Loucy (cell line): ENCODE measurements at regions not wholly inside any gene's neighbourhood (a gene's known extent, or its start where the extent isn't known, plus 50 kb on each side); places are given as distances from the start of the nearest gene placed in this dataset.

Experiments
- H2AFZ ChIP-seq: fragments of 200-600 bp; sonication (generic); 2 replicates; pipeline ENCODE4 v1.6.0; 2016; ENCODE audit warnings: antibody characterized with exemption, mild to moderate bottlenecking, low read length, moderate library complexity
- H3F3A ChIP-seq: fragments of 200-600 bp; 2 replicates; pipeline ENCODE4 v1.6.0; 2016; ENCODE audit warnings: antibody characterized with exemption, low read depth, mild to moderate bottlenecking
- H3K27me3 ChIP-seq: fragments of 200-600 bp; sonication (generic); 2 replicates; pipeline ENCODE4 v1.6.1; 2014; ENCODE audit warnings: low read length, mild to moderate bottlenecking; ENCODE audit not compliant: insufficient read depth, poor library complexity, severe bottlenecking
- H3K36me3 ChIP-seq: fragments of 200-600 bp; sonication (generic); 2 replicates; pipeline ENCODE4 v1.6.1; 2016; ENCODE audit warnings: low read length; ENCODE audit not compliant: insufficient read depth
- H3K4me1 ChIP-seq: fragments of 200-600 bp; sonication (generic); 2 replicates; pipeline ENCODE4 v1.5.1; 2014; ENCODE audit warnings: low read length, mild to moderate bottlenecking; ENCODE audit not compliant: insufficient read depth, poor library complexity, severe bottlenecking
- H3K4me2 ChIP-seq: fragments of 200-600 bp; sonication (generic); 2 replicates; pipeline ENCODE4 v1.6.0; 2014; ENCODE audit warnings: antibody characterized with exemption, low read length, low read depth, mild to moderate bottlenecking; ENCODE audit not compliant: poor library complexity, severe bottlenecking
- H3K4me3 ChIP-seq: fragments of 200-600 bp; sonication (generic); 2 replicates; pipeline ENCODE4 v1.5.1; 2014; ENCODE audit warnings: low read length, mild to moderate bottlenecking, mixed read lengths; ENCODE audit not compliant: poor library complexity, severe bottlenecking
- H3K79me2 ChIP-seq: fragments of 200-600 bp; sonication (generic); 2 replicates; pipeline ENCODE4 v1.6.1; 2014; ENCODE audit warnings: low read length; ENCODE audit not compliant: insufficient read depth
- H3K9ac ChIP-seq: fragments of 200-600 bp; sonication (generic); 2 replicates; pipeline ENCODE4 v1.6.0; 2014; ENCODE audit warnings: mild to moderate bottlenecking, low read depth, low read length, moderate library complexity; ENCODE audit not compliant: poor library complexity, severe bottlenecking
- H3K9me2 ChIP-seq: fragments of 200-600 bp; sonication (generic); replicated peaks from 2 replicates; pipeline ENCODE4 v1.6.1; 2016; ENCODE audit warnings: low read depth, low read length, mixed read lengths
- H3K9me3 ChIP-seq: fragments of 200-600 bp; sonication (generic); 2 replicates; pipeline ENCODE4 v1.6.1; 2014; ENCODE audit warnings: mild to moderate bottlenecking, antibody characterized with exemption, low read length, low read depth; ENCODE audit not compliant: insufficient read depth
- H4K20me1 ChIP-seq: fragments of 200-600 bp; sonication (generic); 2 replicates; pipeline ENCODE4 v1.6.0; 2014; ENCODE audit warnings: antibody characterized with exemption, low read length, mild to moderate bottlenecking; ENCODE audit not compliant: insufficient read depth, poor library complexity, severe bottlenecking
- EZH2phosphoT487 ChIP-seq: fragments of 200-600 bp; IDR thresholded peaks from 2 replicates; pipeline ENCODE4 v1.6.1; 2018; ENCODE audit warnings: antibody characterized with exemption, mild to moderate bottlenecking, moderate library complexity, borderline replicate concordance
- TF ChIP-seq, protein P1 (sequence below): fragments of 200-600 bp; sonication (generic); conservative IDR thresholded peaks from 2 replicates; pipeline ENCODE4 v1.5.1; 2014; ENCODE audit warnings: mild to moderate bottlenecking, antibody characterized with exemption, low read length

DNA sequence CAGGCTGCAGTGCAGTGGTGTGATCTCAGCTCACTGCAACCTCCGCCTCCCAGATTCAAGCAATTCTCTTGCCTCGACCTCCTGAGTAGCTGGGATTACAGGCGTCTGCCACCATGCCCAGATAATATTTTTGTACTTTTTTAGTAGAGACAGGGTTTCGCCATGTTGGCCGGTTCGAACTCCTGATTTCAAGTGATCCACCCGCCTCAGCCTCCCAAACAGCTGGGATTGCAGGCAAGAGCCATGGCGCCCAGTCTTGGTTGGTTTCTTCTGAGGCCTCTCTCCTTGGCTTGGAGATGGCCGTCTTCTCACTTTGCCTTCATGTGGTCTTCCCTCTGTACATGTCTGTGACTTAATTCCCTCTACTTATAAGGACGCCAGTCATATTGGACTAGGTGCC lies 254.6 kb downstream of the BUD13 start:
- no peaks in the 10 kb centered on the region for H3F3A ChIP-seq
- no peaks in the 10 kb centered on the region for H3K27me3 ChIP-seq
- H3K36me3 ChIP-seq = no peaks in the 10 kb centered on the region
- H3K4me1 ChIP-seq = no peaks in the 10 kb centered on the region
- H3K4me2 ChIP-seq = no peak overlapping the region
- no peak overlapping the region for H3K9ac ChIP-seq
- TF ChIP-seq EZH2phosphoT487 = no peak
- TF ChIP-seq, protein P1, sequence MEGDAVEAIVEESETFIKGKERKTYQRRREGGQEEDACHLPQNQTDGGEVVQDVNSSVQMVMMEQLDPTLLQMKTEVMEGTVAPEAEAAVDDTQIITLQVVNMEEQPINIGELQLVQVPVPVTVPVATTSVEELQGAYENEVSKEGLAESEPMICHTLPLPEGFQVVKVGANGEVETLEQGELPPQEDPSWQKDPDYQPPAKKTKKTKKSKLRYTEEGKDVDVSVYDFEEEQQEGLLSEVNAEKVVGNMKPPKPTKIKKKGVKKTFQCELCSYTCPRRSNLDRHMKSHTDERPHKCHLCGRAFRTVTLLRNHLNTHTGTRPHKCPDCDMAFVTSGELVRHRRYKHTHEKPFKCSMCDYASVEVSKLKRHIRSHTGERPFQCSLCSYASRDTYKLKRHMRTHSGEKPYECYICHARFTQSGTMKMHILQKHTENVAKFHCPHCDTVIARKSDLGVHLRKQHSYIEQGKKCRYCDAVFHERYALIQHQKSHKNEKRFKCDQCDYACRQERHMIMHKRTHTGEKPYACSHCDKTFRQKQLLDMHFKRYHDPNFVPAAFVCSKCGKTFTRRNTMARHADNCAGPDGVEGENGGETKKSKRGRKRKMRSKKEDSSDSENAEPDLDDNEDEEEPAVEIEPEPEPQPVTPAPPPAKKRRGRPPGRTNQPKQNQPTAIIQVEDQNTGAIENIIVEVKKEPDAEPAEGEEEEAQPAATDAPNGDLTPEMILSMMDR = no peak
- no peak overlapping the region for H2AFZ ChIP-seq
- H3K9me2 ChIP-seq = no peaks in the 10 kb centered on the region
- no peaks in the 10 kb centered on the region for H3K9me3 ChIP-seq
- no peak overlapping the region for H3K4me3 ChIP-seq
- H3K79me2 ChIP-seq = no peaks in the 10 kb centered on the region
- H4K20me1 ChIP-seq = no peaks in the 10 kb centered on the region

DNA sequence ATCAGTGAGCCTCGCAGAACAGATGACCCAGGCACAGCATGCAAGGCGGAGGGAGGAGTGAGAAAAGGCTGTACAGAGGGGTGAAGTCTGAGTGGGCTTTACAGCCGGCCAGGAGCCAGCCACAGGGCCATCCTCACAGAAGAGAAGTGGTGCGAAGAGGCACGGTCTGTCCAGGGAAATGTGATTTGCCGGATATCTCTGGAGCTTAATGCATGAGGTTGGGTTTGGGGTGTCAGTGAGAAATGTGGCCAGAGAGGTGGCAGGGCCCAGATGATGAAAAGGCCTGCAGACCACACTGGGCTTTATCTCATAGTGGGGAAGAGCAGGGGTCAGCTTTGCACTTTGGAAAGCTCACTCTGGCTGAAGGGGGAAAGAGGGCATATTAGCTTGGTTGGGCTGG lies 255.2 kb downstream of the BUD13 start:
- Histone ChIP-seq H3K9ac (no peak overlapping the region), H3K36me3 (no peaks in the 10 kb centered on the region), H3K27me3 (no peaks in the 10 kb centered on the region), H3K79me2 (no peaks in the 10 kb centered on the region), H4K20me1 (no peaks in the 10 kb centered on the region), H3K4me2 (no peak overlapping the region), H3F3A (no peaks in the 10 kb centered on the region), H3K4me3 (no peak overlapping the region), H2AFZ (no peak overlapping the region), H3K9me3 (no peaks in the 10 kb centered on the region), H3K4me1 (no peaks in the 10 kb centered on the region), H3K9me2 (no peaks in the 10 kb centered on the region)
- no peak for TF ChIP-seq EZH2phosphoT487
- TF ChIP-seq, protein P1 = no peak

DNA sequence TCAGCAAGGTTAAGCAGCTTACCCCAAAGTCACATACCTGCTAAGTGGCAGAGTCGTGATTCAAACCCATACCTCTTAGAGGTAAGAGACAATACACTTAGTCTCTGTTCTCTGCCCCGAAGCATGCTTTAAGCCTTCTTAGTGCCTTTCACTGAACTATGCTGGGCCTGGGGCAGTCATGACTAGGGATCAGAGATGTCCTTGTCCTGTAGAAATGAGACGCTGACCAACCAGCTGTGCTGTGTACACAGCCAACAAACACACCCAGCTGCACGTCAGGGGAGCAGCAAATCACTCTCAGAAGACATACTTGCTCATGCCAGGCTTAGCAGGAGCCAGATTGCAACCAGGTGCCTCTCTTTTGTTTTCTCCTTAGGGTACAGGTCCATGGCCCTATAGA lies 255.7 kb downstream of the BUD13 start:
- TF ChIP-seq, protein P1 = no peak
- TF ChIP-seq EZH2phosphoT487 = no peak
- Histone ChIP-seq H3K4me3 (no peak overlapping the region), H3K4me2 (no peak overlapping the region), H3K9me2 (no peaks in the 10 kb centered on the region), H3K79me2 (no peaks in the 10 kb centered on the region), H3F3A (no peaks in the 10 kb centered on the region), H3K36me3 (no peaks in the 10 kb centered on the region), H3K9ac (no peak overlapping the region), H3K4me1 (no peaks in the 10 kb centered on the region), H3K9me3 (no peaks in the 10 kb centered on the region), H4K20me1 (no peaks in the 10 kb centered on the region), H2AFZ (no peak overlapping the region), H3K27me3 (no peaks in the 10 kb centered on the region)
